Parathyroid adenoma (tissue), 2 donors: ENCODE measurements at regions not wholly inside any gene's neighbourhood (a gene's known extent, or its start where the extent isn't known, plus 50 kb on each side); places are given as distances from the start of the nearest gene placed in this dataset.
"Not testable (repeated sequence)": the region's sequence is repeated elsewhere in the genome, so short reads cannot be mapped to it uniquely, and the experiment has no call there.

Experiments
- H2AFZ ChIP-seq: fragments of 300-600 bp; sonication (generic); one replicate; pipeline ENCODE4 v1.7.0; 2017; ENCODE audit warnings: antibody characterized with exemption, mild to moderate bottlenecking
- H3K27ac ChIP-seq: fragments of 300-600 bp; sonication (generic); one replicate; pipeline ENCODE4 v1.7.0; 2017
- H3K27me3 ChIP-seq: fragments of 300-600 bp; sonication (generic); one replicate; pipeline ENCODE4 v1.7.0; 2017; ENCODE audit warnings: low read length; ENCODE audit not compliant: control insufficient read depth, insufficient read depth
- H3K36me3 ChIP-seq: fragments of 300-600 bp; sonication (generic); one replicate; pipeline ENCODE4 v1.7.0; 2017; ENCODE audit warnings: low read length; ENCODE audit not compliant: control insufficient read depth, insufficient read depth
- H3K4me1 ChIP-seq: fragments of 300-600 bp; sonication (generic); one replicate; pipeline ENCODE4 v1.7.0; 2017; ENCODE audit warnings: control low read depth
- H3K4me2 ChIP-seq: fragments of 300-600 bp; sonication (generic); one replicate; pipeline ENCODE4 v1.7.0; 2017; ENCODE audit warnings: low read length
- H3K4me3 ChIP-seq: fragments of 300-600 bp; sonication (generic); one replicate; pipeline ENCODE4 v1.7.0; 2017; ENCODE audit warnings: low read depth, low read length
- H3K79me2 ChIP-seq: fragments of 300-600 bp; sonication (generic); one replicate; pipeline ENCODE4 v1.7.0; 2017; ENCODE audit warnings: control low read depth
- H3K9ac ChIP-seq: fragments of 300-600 bp; sonication (generic); one replicate; pipeline ENCODE4 v1.7.0; 2017; ENCODE audit warnings: mild to moderate bottlenecking
- H3K9me3 ChIP-seq: fragments of 300-600 bp; sonication (generic); one replicate; pipeline ENCODE4 v1.7.0; 2017; ENCODE audit warnings: low read length; ENCODE audit not compliant: control insufficient read depth
- CTCF ChIP-seq: fragments of 300-600 bp; sonication (generic); IDR thresholded peaks from one replicate; pipeline ENCODE4 v1.7.0; 2017; ENCODE audit warnings: antibody characterized with exemption, mild to moderate bottlenecking
- donor health status: primary hyperparathyroidism.

- H3K36me3 ChIP-seq = no peaks in the 10 kb centered on the region
- H3K27ac ChIP-seq = no peak overlapping the region
- H3K9ac ChIP-seq = no peak overlapping the region
- no peak overlapping the region for H3K4me3 ChIP-seq
- no peaks in the 10 kb centered on the region for H3K27me3 ChIP-seq
- H2AFZ ChIP-seq = no peak overlapping the region
- H3K4me2 ChIP-seq = no peak overlapping the region
- H3K9me3 ChIP-seq = no peaks in the 10 kb centered on the region
- TF ChIP-seq CTCF = no peak
- no peaks in the 10 kb centered on the region for H3K79me2 ChIP-seq
- H3K4me1 ChIP-seq = no peaks in the 10 kb centered on the region
These were observed 251.2 kb upstream of the SGCG start for GRCh38 chr13:22929381-22930126.

- no peak overlapping the region for H3K4me3 ChIP-seq
- TF ChIP-seq CTCF = no peak
- no peaks in the 10 kb centered on the region for H3K4me1 ChIP-seq
These were observed 249.2 kb upstream of the SGCG start for GRCh38 chr13:22931576-22931975.

GRCh38 chr13:22932632-22933412 lies 248.0 kb upstream of the SGCG start:
- not testable (repeated sequence) for H3K27me3 ChIP-seq, H3K9ac ChIP-seq

More at GRCh38 chr13:22931576-22931975, 249.2 kb upstream of the SGCG start:
- Histone ChIP-seq H3K27me3 (no peaks in the 10 kb centered on the region), H3K9me3 (no peaks in the 10 kb centered on the region), H3K9ac (no peak overlapping the region), H2AFZ (no peak overlapping the region), H3K79me2 (no peaks in the 10 kb centered on the region), H3K36me3 (no peaks in the 10 kb centered on the region), H3K4me2 (no peak overlapping the region), H3K27ac (no peak overlapping the region)

GRCh38 chr13:22933571-22934181 lies 247.1 kb upstream of the SGCG start:
- Histone ChIP-seq H3K27ac (no peak overlapping the region), H2AFZ (no peak overlapping the region), H3K79me2 (no peaks in the 10 kb centered on the region), H3K4me3 (no peak overlapping the region), H3K9me3 (no peaks in the 10 kb centered on the region), H3K9ac (no peak overlapping the region), H3K4me1 (no peaks in the 10 kb centered on the region), H3K36me3 (no peaks in the 10 kb centered on the region), H3K27me3 (no peaks in the 10 kb centered on the region), H3K4me2 (no peak overlapping the region)
- TF ChIP-seq CTCF = no peak

More at GRCh38 chr13:22932632-22933412, 248.0 kb upstream of the SGCG start:
- H3K79me2 ChIP-seq, H3K27ac ChIP-seq, H3K4me3 ChIP-seq, H3K4me2 ChIP-seq, H3K4me1 ChIP-seq, H3K36me3 ChIP-seq, H2AFZ ChIP-seq, H3K9me3 ChIP-seq: not testable (repeated sequence)
